AG20443 (cell line): ENCODE measurements at regions not wholly inside any gene's neighbourhood (a gene's known extent, or its start where the extent isn't known, plus 50 kb on each side); places are given as distances from the start of the nearest gene placed in this dataset.
"Not testable (repeated sequence)": the region's sequence is repeated elsewhere in the genome, so short reads cannot be mapped to it uniquely, and the experiment has no call there.

Experiments used
- DNase-seq: peaks from one replicate; pipeline ENCODE4 v3.0.0; 2012; ENCODE audit warnings: low spot score, mixed read lengths

GRCh38 chr6:168851460-168852375 lies 401.9 kb downstream of the THBS2 start:
- no peak for DNase-seq

GRCh38 chr6:168850027-168850736 lies 403.5 kb downstream of the THBS2 start:
- not testable (repeated sequence) for DNase-seq

- no peak for DNase-seq
These were observed 404.2 kb downstream of the THBS2 start for GRCh38 chr6:168849459-168849858.

- DNase-seq = no peak
These were observed 404.8 kb downstream of the THBS2 start for GRCh38 chr6:168848797-168849196.

- DNase-seq = no peak
These were observed 404.0 kb downstream of the SMOC2 start for GRCh38 chr6:168844821-168845609.

GRCh38 chr6:168842632-168843212 lies 401.7 kb downstream of the SMOC2 start:
- not testable (repeated sequence) for DNase-seq

GRCh38 chr6:168841609-168842278 lies 400.8 kb downstream of the SMOC2 start:
- no peak for DNase-seq

GRCh38 chr6:168840932-168841331 lies 399.9 kb downstream of the SMOC2 start:
- not testable (repeated sequence) for DNase-seq

GRCh38 chr6:168840299-168840698 lies 399.3 kb downstream of the SMOC2 start:
- not testable (repeated sequence) for DNase-seq

GRCh38 chr6:168838037-168838399 lies 397.0 kb downstream of the SMOC2 start:
- DNase-seq = no peak

- DNase-seq = no peak
These were observed 396.5 kb downstream of the SMOC2 start for GRCh38 chr6:168837254-168838036.

- no peak for DNase-seq
These were observed 395.0 kb downstream of the SMOC2 start for GRCh38 chr6:168835991-168836390.

- no peak for DNase-seq
These were observed 393.8 kb downstream of the SMOC2 start for GRCh38 chr6:168834801-168835200.

GRCh38 chr6:168834042-168834587 lies 393.1 kb downstream of the SMOC2 start:
- no peak for DNase-seq

- no peak for DNase-seq
These were observed 387.8 kb downstream of the SMOC2 start for GRCh38 chr6:168828800-168829199.

- no peak for DNase-seq
These were observed 387.1 kb downstream of the SMOC2 start for GRCh38 chr6:168828035-168828434.

- no peak for DNase-seq
These were observed 386.5 kb downstream of the SMOC2 start for GRCh38 chr6:168827586-168827871.

GRCh38 chr6:168826726-168827585 lies 386.0 kb downstream of the SMOC2 start:
- no peak for DNase-seq

GRCh38 chr6:168826078-168826390 lies 385.1 kb downstream of the SMOC2 start:
- DNase-seq = no peak
